Mesenchymal stem cell (in vitro differentiated cells and primary cell): ENCODE measurements at regions not wholly inside any gene's neighbourhood (a gene's known extent, or its start where the extent isn't known, plus 50 kb on each side); places are given as distances from the start of the nearest gene placed in this dataset.

ENCODE experiments used
- DNase-seq: peaks from one replicate; pipeline ENCODE4 v3.0.0-alpha.2; 2013
- H2AFZ ChIP-seq: one replicate; pipeline ENCODE4 v1.6.1; 2013; ENCODE audit warnings: low read depth, mild to moderate bottlenecking, control low read depth, inconsistent platforms, low read length, moderate library complexity
- H2AK5ac ChIP-seq: 2 replicates; pipeline ENCODE4 v1.6.1; 2013; ENCODE audit warnings: low read length, moderate library complexity, mild to moderate bottlenecking, inconsistent platforms; ENCODE audit not compliant: severe bottlenecking
- H2BK120ac ChIP-seq: one replicate; pipeline ENCODE4 v1.6.1; 2013; ENCODE audit warnings: low read depth, mild to moderate bottlenecking, inconsistent platforms, low read length, moderate library complexity
- H2BK12ac ChIP-seq, 2 experiments: one replicate each; pipeline ENCODE4 v1.6.1; 2013; ENCODE audit warnings: inconsistent platforms in 2 of 2, low read length in 2 of 2, mild to moderate bottlenecking in 2 of 2, moderate library complexity in 2 of 2, control low read depth in 1 of 2
- H2BK15ac ChIP-seq: one replicate; pipeline ENCODE4 v1.6.1; 2013; ENCODE audit warnings: mild to moderate bottlenecking, low read depth, inconsistent platforms; ENCODE audit not compliant: poor library complexity, severe bottlenecking
- H2BK5ac ChIP-seq: 2 replicates; pipeline ENCODE4 v1.6.1; 2013; ENCODE audit warnings: low read depth, mild to moderate bottlenecking, low read length, control low read depth, inconsistent platforms; ENCODE audit not compliant: poor library complexity, severe bottlenecking
- H3K14ac ChIP-seq, 2 experiments: one replicate each; pipeline ENCODE4 v1.6.1; 2013; ENCODE audit warnings: inconsistent platforms in 2 of 2, low read length in 2 of 2, control low read depth in 1 of 2, mild to moderate bottlenecking in 1 of 2, moderate library complexity in 1 of 2
- H3K18ac ChIP-seq, 2 experiments: one replicate each; pipeline ENCODE4 v1.6.1; 2013; ENCODE audit warnings: inconsistent platforms in 2 of 2, low read length in 2 of 2, control low read depth in 1 of 2, low read depth in 1 of 2, mild to moderate bottlenecking in 1 of 2
- H3K23ac ChIP-seq, 2 experiments: one replicate each; pipeline ENCODE4 v1.6.1; 2013; ENCODE audit warnings: inconsistent platforms in 2 of 2, low read length in 2 of 2, mild to moderate bottlenecking in 2 of 2, moderate library complexity in 2 of 2, control low read depth in 1 of 2
- H3K27ac ChIP-seq: 2 replicates; pipeline ENCODE4 v1.5.1; 2013; ENCODE audit warnings: mild to moderate bottlenecking, moderate library complexity, low read length, control low read depth, inconsistent platforms; ENCODE audit not compliant: poor library complexity, severe bottlenecking
- H3K27me3 ChIP-seq, 2 experiments: 2 replicates each; pipeline versions ENCODE4 v1.6.1 to v1.7.0; 2013; ENCODE audit warnings: low read length in 2 of 2, mild to moderate bottlenecking in 2 of 2, moderate library complexity in 2 of 2, control low read depth in 1 of 2, inconsistent platforms in 1 of 2; ENCODE audit not compliant: control insufficient read depth in 1 of 2, insufficient read depth in 1 of 2
- H3K36me3 ChIP-seq, 2 experiments: 2 replicates each; pipeline versions ENCODE4 v1.6.1 to v1.7.0; 2013; ENCODE audit warnings: low read length in 2 of 2, control low read depth in 1 of 2, inconsistent platforms in 1 of 2, low read depth in 1 of 2, mild to moderate bottlenecking in 1 of 2; ENCODE audit not compliant: insufficient read depth in 2 of 2, control insufficient read depth in 1 of 2
- H3K4ac ChIP-seq, 2 experiments: one replicate each; pipeline ENCODE4 v1.6.1; 2013; ENCODE audit warnings: inconsistent platforms in 2 of 2, low read length in 2 of 2, mild to moderate bottlenecking in 2 of 2, moderate library complexity in 2 of 2, control low read depth in 1 of 2, low read depth in 1 of 2
- H3K4me1 ChIP-seq: 2 replicates; pipeline ENCODE4 v1.6.1; 2013; ENCODE audit warnings: low read depth, low read length, control low read depth; ENCODE audit not compliant: control insufficient read depth, insufficient read depth
- H3K4me2 ChIP-seq: 2 replicates; pipeline ENCODE4 v1.6.1; 2013; ENCODE audit warnings: low read length, mild to moderate bottlenecking, inconsistent platforms; ENCODE audit not compliant: poor library complexity, severe bottlenecking
- H3K4me3 ChIP-seq, 2 experiments: 2 replicates each; pipeline versions ENCODE4 v1.5.1 to v1.7.0; 2013; ENCODE audit warnings: low read length in 2 of 2, mild to moderate bottlenecking in 2 of 2, control low read depth in 1 of 2, low read depth in 1 of 2; ENCODE audit not compliant: insufficient read depth in 1 of 2
- H3K79me1 ChIP-seq: replicated peaks from 2 replicates; pipeline ENCODE4 v1.6.1; 2013; ENCODE audit warnings: mild to moderate bottlenecking, control low read depth, low read length, inconsistent platforms; ENCODE audit not compliant: poor library complexity, severe bottlenecking
- H3K9ac ChIP-seq: 2 replicates; pipeline ENCODE4 v1.7.0; 2013; ENCODE audit warnings: mild to moderate bottlenecking, low read length, moderate library complexity
- H3K9me3 ChIP-seq: 2 replicates; pipeline ENCODE4 v1.7.0; 2013; ENCODE audit warnings: mild to moderate bottlenecking, low read length; ENCODE audit not compliant: control insufficient read depth
- H4K8ac ChIP-seq: one replicate; pipeline ENCODE4 v1.6.1; 2013; ENCODE audit warnings: inconsistent platforms, mild to moderate bottlenecking, low read length, moderate library complexity
- H4K91ac ChIP-seq: one replicate; pipeline ENCODE4 v1.6.1; 2013; ENCODE audit warnings: mild to moderate bottlenecking, low read length, inconsistent platforms
- WGBS: methylation state at CpG from one replicate; pipeline ENCODE4 v1.1.7; 2013; ENCODE audit warnings: mixed read lengths; 5-methylcytosine and 5-hydroxymethylcytosine counted together

GRCh38 chr5:124549891-124550436 lies 196.5 kb downstream of the ZNF608 start:
- no peak overlapping the region for H3K9ac ChIP-seq
- no peak overlapping the region for H2BK120ac ChIP-seq
- H2AK5ac ChIP-seq, result no peak overlapping the region
- H3K4me2 ChIP-seq, result no peak overlapping the region
- H4K8ac ChIP-seq, result no peak overlapping the region
- no peak overlapping the region for H2BK5ac ChIP-seq
- H2BK12ac ChIP-seq, result no peak overlapping the region
- no peak overlapping the region for H4K91ac ChIP-seq
- H3K4me3 ChIP-seq, result no peak overlapping the region
- no peaks in the 10 kb centered on the region for H3K4me1 ChIP-seq
- no peak overlapping the region for H3K23ac ChIP-seq
- H3K79me1 ChIP-seq, result no peaks in the 10 kb centered on the region
- H2AFZ ChIP-seq, result no peak overlapping the region
- H3K14ac ChIP-seq, result no peak overlapping the region
- H3K4ac ChIP-seq, result no peak overlapping the region
- no peaks in the 10 kb centered on the region for H3K9me3 ChIP-seq
- no peak overlapping the region for H3K27ac ChIP-seq
- DNase-seq, result no peak
- WGBS, result 88% methylated on average over 3 of the region's 4 CpGs
- H3K27me3 ChIP-seq, result no peaks in the 10 kb centered on the region
- H3K18ac ChIP-seq, result no peak overlapping the region
- H3K36me3 ChIP-seq, result no peaks in the 10 kb centered on the region
- no peak overlapping the region for H2BK15ac ChIP-seq

GRCh38 chr5:124546643-124547042 lies 199.8 kb downstream of the ZNF608 start:
- Histone ChIP-seq H2BK15ac (no peak overlapping the region), H3K79me1 (no peaks in the 10 kb centered on the region), H3K4me1 (no peaks in the 10 kb centered on the region), H3K14ac (no peak overlapping the region), H4K8ac (no peak overlapping the region), H2AFZ (no peak overlapping the region), H3K4ac (no peak overlapping the region), H3K4me3 (no peak overlapping the region), H3K9me3 (no peaks in the 10 kb centered on the region), H3K27me3 (no peaks in the 10 kb centered on the region), H3K23ac (no peak overlapping the region), H2AK5ac (no peak overlapping the region), H2BK5ac (no peak overlapping the region), H4K91ac (no peak overlapping the region), H3K27ac (no peak overlapping the region), H3K9ac (no peak overlapping the region), H2BK12ac (no peak overlapping the region), H2BK120ac (no peak overlapping the region), H3K36me3 (no peaks in the 10 kb centered on the region), H3K18ac (no peak overlapping the region), H3K4me2 (no peak overlapping the region)
- WGBS, result 71% methylated on average over 2 of the region's 2 CpGs
- DNase-seq, result peak; percentile 34

- no peak overlapping the region for H3K18ac ChIP-seq
- H3K9me3 ChIP-seq, result no peaks in the 10 kb centered on the region
- no peak overlapping the region for H2AFZ ChIP-seq
- no peak overlapping the region for H3K23ac ChIP-seq
- no peak overlapping the region for H3K4me2 ChIP-seq
- no peak overlapping the region for H3K9ac ChIP-seq
- no peak overlapping the region for H4K91ac ChIP-seq
- no peaks in the 10 kb centered on the region for H3K79me1 ChIP-seq
- no peak overlapping the region for H2BK5ac ChIP-seq
- H2BK120ac ChIP-seq, result no peak overlapping the region
- H4K8ac ChIP-seq, result no peak overlapping the region
- H3K27me3 ChIP-seq, result no peaks in the 10 kb centered on the region
- no peak overlapping the region for H2AK5ac ChIP-seq
- no peak overlapping the region for H3K14ac ChIP-seq
- H2BK12ac ChIP-seq, result no peak overlapping the region
- no peak overlapping the region for H2BK15ac ChIP-seq
- no peaks in the 10 kb centered on the region for H3K36me3 ChIP-seq
- no peaks in the 10 kb centered on the region for H3K4me1 ChIP-seq
- H3K4ac ChIP-seq, result no peak overlapping the region
- WGBS, result 49% methylated on average over 2 of the region's 2 CpGs
- DNase-seq, result peak; percentile 24
- H3K27ac ChIP-seq, result no peak overlapping the region
- no peak overlapping the region for H3K4me3 ChIP-seq
Measured at GRCh38 chr5:124544366-124545055, 201.9 kb downstream of the ZNF608 start.

- H3K14ac ChIP-seq, result no peak overlapping the region
- no peak overlapping the region for H2BK15ac ChIP-seq
- no peak overlapping the region for H2BK5ac ChIP-seq
- no peak overlapping the region for H4K8ac ChIP-seq
- no peaks in the 10 kb centered on the region for H3K79me1 ChIP-seq
- H3K27me3 ChIP-seq, result no peaks in the 10 kb centered on the region
- H3K9ac ChIP-seq, result no peak overlapping the region
- no peak overlapping the region for H2BK12ac ChIP-seq
- no peak overlapping the region for H3K4ac ChIP-seq
- no peak for DNase-seq
- no peak overlapping the region for H4K91ac ChIP-seq
- no peak overlapping the region for H3K4me3 ChIP-seq
- no peak overlapping the region for H2AK5ac ChIP-seq
- H3K23ac ChIP-seq, result no peak overlapping the region
- H3K9me3 ChIP-seq, result no peaks in the 10 kb centered on the region
- no peak overlapping the region for H3K4me2 ChIP-seq
- no peak overlapping the region for H2AFZ ChIP-seq
- WGBS, result no CpG with 5 or more reads among the region's 1 CpG
- no peaks in the 10 kb centered on the region for H3K4me1 ChIP-seq
- H3K36me3 ChIP-seq, result no peaks in the 10 kb centered on the region
- no peak overlapping the region for H3K18ac ChIP-seq
- no peak overlapping the region for H3K27ac ChIP-seq
- H2BK120ac ChIP-seq, result no peak overlapping the region
Measured at GRCh38 chr5:124538931-124539330, 207.5 kb downstream of the ZNF608 start.
